ENCODE measurements at regions not wholly inside any gene's neighbourhood (a gene's known extent, or its start where the extent isn't known, plus 50 kb on each side); places are given as distances from the start of the nearest gene placed in this dataset.

- Histone ChIP-seq H3K4me1 (ENCODE audit: control insufficient read depth in 5 of 5, insufficient read depth in 5 of 5, low read length in 5 of 5) (no peaks in the 10 kb centered on the region), H3K9ac (ENCODE audit: insufficient read depth in 1 of 2, low read length in 2 of 2) (no peak overlapping the region), H3K9me3 (ENCODE audit: control insufficient read depth in 4 of 4, insufficient read depth in 3 of 4, low read length in 3 of 4) (no peaks in the 10 kb centered on the region), H3K27ac (ENCODE audit: low read depth in 1 of 2, low read length in 1 of 2) (no peak overlapping the region), H3K36me3 (ENCODE audit: control insufficient read depth in 4 of 4, insufficient read depth in 4 of 4, low read length in 4 of 4) (no peaks in the 10 kb centered on the region), H3K4me3 (no peak overlapping the region), H3K27me3 (ENCODE audit: control insufficient read depth in 3 of 3, insufficient read depth in 3 of 3, low read length in 2 of 3) (peaks cover 0 to 60% (median 25%) of the 10 kb centered on the region in 3 donors)
- DNase-seq (peak in 1 of 3 donors; percentile 24), ATAC-seq (ENCODE audit: insufficient read depth, low FRiP score) (peak; percentile 47)
- WGBS, 2 donors: 0 to 33% methylated on average over 34 to 58 of the region's 58 CpGs
- no peak for TF ChIP-seq CTCF (IDR thresholded peaks at IDR 0.05; ENCODE audit: control extremely low read depth, extremely low read depth)
Observed at GRCh38 chrX:120015145-120016067, 62.1 kb downstream of the RHOXF2B start.

- Histone ChIP-seq H3K9ac (ENCODE audit: insufficient read depth in 1 of 2, low read length in 2 of 2) (no peak overlapping the region), H3K27ac (ENCODE audit: low read depth in 1 of 2, low read length in 1 of 2) (no peak overlapping the region), H3K4me1 (ENCODE audit: control insufficient read depth in 5 of 5, insufficient read depth in 5 of 5, low read length in 5 of 5) (no peaks in the 10 kb centered on the region), H3K36me3 (ENCODE audit: control insufficient read depth in 4 of 4, insufficient read depth in 4 of 4, low read length in 4 of 4) (no peaks in the 10 kb centered on the region), H3K9me3 (ENCODE audit: control insufficient read depth in 4 of 4, insufficient read depth in 3 of 4, low read length in 3 of 4) (no peaks in the 10 kb centered on the region), H3K27me3 (ENCODE audit: control insufficient read depth in 3 of 3, insufficient read depth in 3 of 3, low read length in 2 of 3) (peaks cover 3 to 63% (median 26%) of the 10 kb centered on the region in 3 donors), H3K4me3 (no peak overlapping the region)
- no peak for DNase-seq
- no peak for TF ChIP-seq CTCF (IDR thresholded peaks at IDR 0.05; ENCODE audit: control extremely low read depth, extremely low read depth)
- WGBS, 2 donors: 30 to 47% methylated on average over 28 to 30 of the region's 30 CpGs
- no peak for ATAC-seq (ENCODE audit: insufficient read depth, low FRiP score)
Observed at GRCh38 chrX:120014354-120015130, 62.9 kb downstream of the RHOXF2B start.

GRCh38 chrX:120001787-120002186 is 58.2 kb upstream of the NKAP start:
- H3K27ac ChIP-seq (ENCODE audit: low read depth in 1 of 2, low read length in 1 of 2): no peak overlapping the region
- peaks cover 7 to 58% (median 42%) of the 10 kb centered on the region in 3 donors for H3K27me3 ChIP-seq (ENCODE audit: control insufficient read depth in 3 of 3, insufficient read depth in 3 of 3, low read length in 2 of 3)
- H3K36me3 ChIP-seq (ENCODE audit: control insufficient read depth in 4 of 4, insufficient read depth in 4 of 4, low read length in 4 of 4): no peaks in the 10 kb centered on the region
- DNase-seq (no peak), ATAC-seq (ENCODE audit: insufficient read depth, low FRiP score) (no peak)
- H3K9ac ChIP-seq (ENCODE audit: insufficient read depth in 1 of 2, low read length in 2 of 2): no peak overlapping the region
- no peak for TF ChIP-seq CTCF (IDR thresholded peaks at IDR 0.05; ENCODE audit: control extremely low read depth, extremely low read depth)
- H3K4me3 ChIP-seq: no peak overlapping the region
- no peaks in the 10 kb centered on the region for H3K9me3 ChIP-seq (ENCODE audit: control insufficient read depth in 4 of 4, insufficient read depth in 3 of 4, low read length in 3 of 4)
- H3K4me1 ChIP-seq (ENCODE audit: control insufficient read depth in 5 of 5, insufficient read depth in 5 of 5, low read length in 5 of 5): no peaks in the 10 kb centered on the region
- 40 to 59% methylated on average over 6 of the region's 6 CpGs for WGBS, 2 donors
